ENCODE measurements at regions not wholly inside any gene's neighbourhood (a gene's known extent, or its start where the extent isn't known, plus 50 kb on each side); places are given as distances from the start of the nearest gene placed in this dataset.

- TF ChIP-seq CTCF (IDR thresholded peaks at IDR 0.05), result no peak
- TF ChIP-seq POLR2A (IDR thresholded peaks at IDR 0.05), result no peak
These were observed 173.7 kb upstream of the SPEF2 start for GRCh38 chr5:35443803-35444595.

Data from esophagus squamous epithelium (tissue), 4 donors.